OCI-LY7 (cell line): ENCODE measurements at regions not wholly inside any gene's neighbourhood (a gene's known extent, or its start where the extent isn't known, plus 50 kb on each side); places are given as distances from the start of the nearest gene placed in this dataset.
A peak's percentile ranks its signal among the peaks of the same experiment; 100 is the strongest.
"Not testable (repeated sequence)": the region's sequence is repeated elsewhere in the genome, so short reads cannot be mapped to it uniquely, and the experiment has no call there.

Experiments
- BruUV-seq: library from RNA; stranded (reverse); fragments of 400-500 nt; replicated peaks from 2 replicates; lab custom pipeline; 2021; lab: Mats Ljungman, UMichigan
- CTCF ChIA-PET: fragments of 300-600 bp; sonication (Branson Sonifier 250); formaldehyde crosslinking; loops from one replicate; lab custom pipeline; 2022; ENCODE audit warnings: antibody characterized with exemption; ENCODE audit not compliant: unreplicated experiment; lab: Charles Lee
- POLR2A ChIA-PET: fragments of 300-600 bp; sonication (Branson Sonifier 250); formaldehyde crosslinking; loops from one replicate; lab custom pipeline; 2022; ENCODE audit warnings: antibody characterized with exemption; lab: Charles Lee
- DNase-seq: peaks from one replicate; pipeline ENCODE4 v3.0.0-alpha.2; 2015; ENCODE audit warnings: low spot score
- H2AFZ ChIP-seq: fragments of 200-600 bp; sonication (generic), shearing (Covaris generic); 2 replicates; pipeline ENCODE4 v1.6.1; 2014; ENCODE audit warnings: mild to moderate bottlenecking, antibody characterized with exemption, low read length, moderate library complexity
- H3K27ac ChIP-seq: fragments of 200-600 bp; sonication (generic); 2 replicates; pipeline ENCODE4 v1.5.1; 2014; ENCODE audit warnings: mixed run types, low read depth, mild to moderate bottlenecking, moderate library complexity, low read length, inconsistent platforms; ENCODE audit not compliant: poor library complexity, severe bottlenecking
- H3K36me3 ChIP-seq: fragments of 200-600 bp; sonication (generic); 2 replicates; pipeline ENCODE4 v1.6.1; 2014; ENCODE audit warnings: mild to moderate bottlenecking, antibody characterized with exemption, low read length, moderate library complexity, mixed read lengths; ENCODE audit not compliant: insufficient read depth
- H3K4me1 ChIP-seq: fragments of 200-600 bp; sonication (generic); 2 replicates; pipeline ENCODE4 v1.5.1; 2014; ENCODE audit warnings: mild to moderate bottlenecking, low read length; ENCODE audit not compliant: insufficient read depth, poor library complexity, severe bottlenecking
- H3K4me2 ChIP-seq: fragments of 200-600 bp; sonication (generic); 2 replicates; pipeline ENCODE4 v1.6.1; 2014; ENCODE audit warnings: mild to moderate bottlenecking, low read length
- H3K4me3 ChIP-seq: fragments of 200-600 bp; sonication (generic); 2 replicates; pipeline ENCODE4 v1.5.1; 2014; ENCODE audit warnings: mild to moderate bottlenecking, low read depth, low read length; ENCODE audit not compliant: poor library complexity, severe bottlenecking
- H3K79me2 ChIP-seq: fragments of 200-600 bp; sonication (generic); 2 replicates; pipeline ENCODE4 v1.6.1; 2016; ENCODE audit warnings: low read depth, mild to moderate bottlenecking, low read length, moderate library complexity, mixed read lengths; ENCODE audit not compliant: insufficient read depth
- H3K9me2 ChIP-seq: fragments of 200-600 bp; sonication (generic); 2 replicates; pipeline ENCODE4 v1.6.1; 2016; ENCODE audit warnings: mild to moderate bottlenecking, low read length, mixed read lengths; ENCODE audit not compliant: insufficient read depth
- H3K9me3 ChIP-seq: fragments of 200-600 bp; sonication (generic); 2 replicates; pipeline ENCODE4 v1.6.1; 2014; ENCODE audit warnings: mild to moderate bottlenecking, mixed run types, low read length, mixed read lengths
- H4K20me1 ChIP-seq: fragments of 200-600 bp; sonication (generic); 2 replicates; pipeline ENCODE4 v1.6.1; 2014; ENCODE audit warnings: mild to moderate bottlenecking, antibody characterized with exemption, low read length, moderate library complexity, mixed read lengths; ENCODE audit not compliant: insufficient read depth
- EZH2phosphoT487 ChIP-seq: fragments of 200-600 bp; sonication (generic); IDR thresholded peaks from 2 replicates; pipeline ENCODE4 v1.6.1; 2018; ENCODE audit warnings: low read depth, borderline replicate concordance, mild to moderate bottlenecking, mixed run types, antibody characterized with exemption, low read length, moderate library complexity, mixed read lengths
- intact Hi-C: fragments of 100-400 bp; cut with micrococcal nuclease; formaldehyde crosslinking; loops from one replicate; pipeline ENCODE4 v1.10.0; 2022; ENCODE audit not compliant: unreplicated experiment
- TF ChIP-seq, protein P1 (sequence below): fragments of 200-600 bp; sonication (generic); conservative IDR thresholded peaks from 2 replicates; pipeline ENCODE4 v1.5.1; 2014; ENCODE audit warnings: mild to moderate bottlenecking, antibody characterized with exemption, low read length, moderate library complexity, mixed read lengths

- H3K79me2 ChIP-seq = no peaks in the 10 kb centered on the region
- no TSS peak for BruUV-seq
- ChIA-PET CTCF (no interaction called here), POLR2A (interaction anchor here (0.5 kb wide), 1 partner anchor 61 kb away, joined by 3 read pairs; no protein-coding TSS in a partner anchor)
- intact Hi-C loops = no loop called here
- TF ChIP-seq, protein P1, sequence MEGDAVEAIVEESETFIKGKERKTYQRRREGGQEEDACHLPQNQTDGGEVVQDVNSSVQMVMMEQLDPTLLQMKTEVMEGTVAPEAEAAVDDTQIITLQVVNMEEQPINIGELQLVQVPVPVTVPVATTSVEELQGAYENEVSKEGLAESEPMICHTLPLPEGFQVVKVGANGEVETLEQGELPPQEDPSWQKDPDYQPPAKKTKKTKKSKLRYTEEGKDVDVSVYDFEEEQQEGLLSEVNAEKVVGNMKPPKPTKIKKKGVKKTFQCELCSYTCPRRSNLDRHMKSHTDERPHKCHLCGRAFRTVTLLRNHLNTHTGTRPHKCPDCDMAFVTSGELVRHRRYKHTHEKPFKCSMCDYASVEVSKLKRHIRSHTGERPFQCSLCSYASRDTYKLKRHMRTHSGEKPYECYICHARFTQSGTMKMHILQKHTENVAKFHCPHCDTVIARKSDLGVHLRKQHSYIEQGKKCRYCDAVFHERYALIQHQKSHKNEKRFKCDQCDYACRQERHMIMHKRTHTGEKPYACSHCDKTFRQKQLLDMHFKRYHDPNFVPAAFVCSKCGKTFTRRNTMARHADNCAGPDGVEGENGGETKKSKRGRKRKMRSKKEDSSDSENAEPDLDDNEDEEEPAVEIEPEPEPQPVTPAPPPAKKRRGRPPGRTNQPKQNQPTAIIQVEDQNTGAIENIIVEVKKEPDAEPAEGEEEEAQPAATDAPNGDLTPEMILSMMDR = no peak
- TF ChIP-seq EZH2phosphoT487 = no peak
- H3K9me2 ChIP-seq = no peaks in the 10 kb centered on the region
- H3K9me3 ChIP-seq = no peaks in the 10 kb centered on the region
- no peaks in the 10 kb centered on the region for H3K36me3 ChIP-seq
- H3K27ac ChIP-seq = no peak overlapping the region
- H3K4me1 ChIP-seq = no peaks in the 10 kb centered on the region
- no peak overlapping the region for H3K4me3 ChIP-seq
- no peak overlapping the region for H3K4me2 ChIP-seq
- DNase-seq = peak; percentile 0
- H2AFZ ChIP-seq = no peak overlapping the region
- no peaks in the 10 kb centered on the region for H4K20me1 ChIP-seq
Measured at GRCh38 chr6:164628302-164628931, 681.0 kb downstream of the C6orf118 start.

DNA sequence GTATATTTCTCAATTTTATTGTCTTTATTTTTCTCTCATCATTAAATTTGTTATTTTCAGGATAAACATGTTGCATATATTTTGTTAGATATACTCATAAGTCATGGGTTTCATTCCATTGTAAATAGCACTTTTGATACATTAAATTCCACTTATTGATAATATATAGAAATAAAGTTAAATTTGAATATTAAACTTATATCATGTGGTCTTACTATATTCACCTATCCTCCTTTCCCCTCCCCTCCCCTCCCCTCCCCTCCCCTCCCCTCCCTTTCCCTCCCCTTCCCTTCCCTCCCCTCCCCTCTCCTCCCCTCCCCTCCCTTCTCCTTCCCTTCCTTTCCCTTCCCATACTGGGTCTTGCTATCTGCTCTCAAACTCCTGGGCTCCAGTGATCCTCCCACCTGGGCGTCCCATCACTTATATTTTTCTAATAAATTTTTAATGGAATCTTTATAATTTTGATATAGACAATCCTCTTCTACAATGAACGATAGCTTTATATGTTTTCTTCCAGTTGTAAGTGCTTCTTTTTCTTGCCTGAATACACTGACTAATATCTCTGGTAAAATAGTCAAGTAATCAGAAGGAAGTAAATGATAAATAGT is 692.4 kb downstream of the C6orf118 start:
- no peaks in the 10 kb centered on the region for H3K36me3 ChIP-seq
- DNase-seq = no peak
- intact Hi-C loops = no loop called here
- H3K27ac ChIP-seq = no peak overlapping the region
- no peak overlapping the region for H3K4me3 ChIP-seq
- no peaks in the 10 kb centered on the region for H3K9me3 ChIP-seq
- H3K4me1 ChIP-seq = no peaks in the 10 kb centered on the region
- H3K9me2 ChIP-seq = no peaks in the 10 kb centered on the region
- CTCF ChIA-PET = no interaction called here
- BruUV-seq = no TSS peak
- POLR2A ChIA-PET = no interaction called here
- no peak overlapping the region for H3K4me2 ChIP-seq
- H4K20me1 ChIP-seq = no peaks in the 10 kb centered on the region
- H2AFZ ChIP-seq = no peak overlapping the region
- H3K79me2 ChIP-seq = no peaks in the 10 kb centered on the region
- TF ChIP-seq, protein P1 = no peak

GRCh38 chr6:164612751-164613150 is 696.7 kb downstream of the C6orf118 start:
- no peaks in the 10 kb centered on the region for H4K20me1 ChIP-seq
- no TSS peak for BruUV-seq
- DNase-seq = no peak

GRCh38 chr6:164610859-164611258 is 698.5 kb downstream of the C6orf118 start:
- H3K4me1 ChIP-seq, H3K9me3 ChIP-seq, BruUV-seq, H3K9me2 ChIP-seq, H3K4me2 ChIP-seq, H3K4me3 ChIP-seq, H3K79me2 ChIP-seq, H3K36me3 ChIP-seq, H4K20me1 ChIP-seq, CTCF ChIA-PET, intact Hi-C loops, H2AFZ ChIP-seq, DNase-seq, H3K27ac ChIP-seq: not testable (repeated sequence)
- POLR2A ChIA-PET = interaction anchor here (0.6 kb wide), 2 partner anchors 31 to 394 kb away, joined by 3 to 6 read pairs; no protein-coding TSS in a partner anchor

More at GRCh38 chr6:164612751-164613150, 696.7 kb downstream of the C6orf118 start:
- H3K9me3 ChIP-seq = no peaks in the 10 kb centered on the region
- H2AFZ ChIP-seq = no peak overlapping the region
- H3K9me2 ChIP-seq = no peaks in the 10 kb centered on the region
- H3K4me3 ChIP-seq = no peak overlapping the region
- H3K36me3 ChIP-seq = no peaks in the 10 kb centered on the region
- no peak overlapping the region for H3K4me2 ChIP-seq
- ChIA-PET CTCF (no interaction called here), POLR2A (interaction anchor here (0.7 to 1.1 kb wide), 3 partner anchors 9 to 332 kb away, joined by 3 to 8 read pairs (median 4); no protein-coding TSS in a partner anchor)
- TF ChIP-seq, protein P1 = no peak
- TF ChIP-seq EZH2phosphoT487 = no peak
- no peak overlapping the region for H3K27ac ChIP-seq
- no peaks in the 10 kb centered on the region for H3K4me1 ChIP-seq
- intact Hi-C loops = no loop called here
- no peaks in the 10 kb centered on the region for H3K79me2 ChIP-seq
